ENCODE measurements at regions not wholly inside any gene's neighbourhood (a gene's known extent, or its start where the extent isn't known, plus 50 kb on each side); places are given as distances from the start of the nearest gene placed in this dataset.

- TF ChIP-seq EZH2 (IDR thresholded peaks at IDR 0.05; ENCODE audit: insufficient read depth, low read length) (no peak), CTCF (IDR thresholded peaks at IDR 0.05; ENCODE audit: insufficient read depth, low read depth, low read length) (no peak)
These were observed 491.8 kb downstream of the LMO7 start for GRCh38 chr13:76127922-76128321.
